ENCODE measurements at regions not wholly inside any gene's neighbourhood (a gene's known extent, or its start where the extent isn't known, plus 50 kb on each side); places are given as distances from the start of the nearest gene placed in this dataset.

- DNase-seq = peak in 1 of 42 donors; percentile 15
Observed at GRCh38 chr11:42593441-42593840, 718.4 kb upstream of the API5 start.

GRCh38 chr11:42595876-42596275 lies 715.9 kb upstream of the API5 start:
- no peak for DNase-seq
- intact Hi-C loops (cut with DNase I) = no loop called here

More at GRCh38 chr11:42593441-42593840, 718.4 kb upstream of the API5 start:
- intact Hi-C loops (cut with DNase I) = no loop called here

GRCh38 chr11:42596576-42597145 lies 715.1 kb upstream of the API5 start:
- intact Hi-C loops (cut with DNase I) = no loop called here

GRCh38 chr11:42598341-42598740 lies 713.5 kb upstream of the API5 start:
- intact Hi-C loops (cut with DNase I) = no loop called here
- DNase-seq = no peak

More at GRCh38 chr11:42596576-42597145, 715.1 kb upstream of the API5 start:
- no peak for DNase-seq

- intact Hi-C loops (cut with DNase I) = no loop called here
Observed at GRCh38 chr11:42620796-42621195, 691.0 kb upstream of the API5 start.

GRCh38 chr11:42625757-42626665 lies 685.8 kb upstream of the API5 start:
- DNase-seq = no peak
- intact Hi-C loops (cut with DNase I) = no loop called here

More at GRCh38 chr11:42620796-42621195, 691.0 kb upstream of the API5 start:
- no peak for DNase-seq

- intact Hi-C loops (cut with DNase I) = no loop called here
- DNase-seq = peak in 24 of 42 donors; percentile 12 to 78 (median 42)
Observed at GRCh38 chr11:42631220-42631843, 680.5 kb upstream of the API5 start.

GRCh38 chr11:42646959-42647358 lies 664.8 kb upstream of the API5 start:
- no peak for DNase-seq
- intact Hi-C loops (cut with DNase I) = no loop called here

GRCh38 chr11:42647993-42648392 lies 663.8 kb upstream of the API5 start:
- no peak for DNase-seq
- intact Hi-C loops (cut with DNase I) = no loop called here

- intact Hi-C loops (cut with DNase I) = no loop called here
Observed at GRCh38 chr11:42651621-42652020, 660.2 kb upstream of the API5 start.

GRCh38 chr11:42657169-42657568 lies 654.6 kb upstream of the API5 start:
- intact Hi-C loops (cut with DNase I) = no loop called here
- no peak for DNase-seq

More at GRCh38 chr11:42651621-42652020, 660.2 kb upstream of the API5 start:
- no peak for DNase-seq

GRCh38 chr11:42661942-42662341 lies 649.9 kb upstream of the API5 start:
- DNase-seq = no peak
- intact Hi-C loops (cut with DNase I) = no loop called here

- intact Hi-C loops (cut with DNase I) = no loop called here
- DNase-seq = no peak
Observed at GRCh38 chr11:42669248-42669976, 642.4 kb upstream of the API5 start.

- intact Hi-C loops (cut with DNase I) = no loop called here
- DNase-seq = no peak
Observed at GRCh38 chr11:42674436-42674835, 637.4 kb upstream of the API5 start.

- DNase-seq = no peak
Observed at GRCh38 chr11:42707541-42707940, 604.3 kb upstream of the API5 start.

GRCh38 chr11:42709216-42709615 lies 602.6 kb upstream of the API5 start:
- intact Hi-C loops (cut with DNase I) = no loop called here
- peak in 31 of 42 donors; percentile 3 to 77 (median 37) for DNase-seq

More at GRCh38 chr11:42707541-42707940, 604.3 kb upstream of the API5 start:
- intact Hi-C loops (cut with DNase I) = no loop called here

GRCh38 chr11:42713279-42713678 lies 598.5 kb upstream of the API5 start:
- intact Hi-C loops (cut with DNase I) = no loop called here

GRCh38 chr11:42713753-42714152 lies 598.0 kb upstream of the API5 start:
- intact Hi-C loops (cut with DNase I) = no loop called here
- no peak for DNase-seq

More at GRCh38 chr11:42713279-42713678, 598.5 kb upstream of the API5 start:
- DNase-seq = no peak
